ENCODE measurements at regions not wholly inside any gene's neighbourhood (a gene's known extent, or its start where the extent isn't known, plus 50 kb on each side); places are given as distances from the start of the nearest gene placed in this dataset.

DNA sequence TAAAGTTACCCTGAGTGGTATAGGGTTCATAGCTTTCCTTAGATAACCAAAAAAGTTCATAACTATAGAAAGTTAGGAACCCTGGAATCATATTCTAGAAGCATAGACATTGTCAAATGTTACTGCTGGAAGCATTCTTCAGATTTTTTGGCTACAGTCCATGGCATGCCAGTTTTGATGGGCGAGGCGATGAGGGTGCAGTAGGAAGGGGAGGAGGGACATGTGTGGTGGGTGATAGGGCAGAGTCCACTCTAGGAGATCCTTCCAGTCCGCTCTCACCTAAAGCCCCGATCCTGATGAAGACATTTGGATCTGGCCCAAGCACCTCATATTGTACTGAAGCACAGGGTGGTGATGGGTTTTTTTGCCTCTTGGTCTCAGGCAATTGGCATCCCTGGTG, 91.8 kb downstream of the HRH4 start:
- H3K36me3 Mint-ChIP-seq (ENCODE audit: low read depth): no peaks in the 10 kb centered on the region
- TF ChIP-seq CTCF (IDR thresholded peaks at IDR 0.05): no peak
- no peaks in the 10 kb centered on the region for H3K9me3 Mint-ChIP-seq
- H3K27me3 Mint-ChIP-seq (ENCODE audit: insufficient read depth): no peaks in the 10 kb centered on the region; the same call in 1 of the 2 replicates
- H3K4me3 Mint-ChIP-seq: no peak overlapping the region
- no peaks in the 10 kb centered on the region for H3K4me1 Mint-ChIP-seq (ENCODE audit: low read depth)
- no peak for DNase-seq
- no peak overlapping the region for H3K27ac Mint-ChIP-seq

- H3K36me3 Mint-ChIP-seq (ENCODE audit: low read depth): no peaks in the 10 kb centered on the region
- no peak for DNase-seq
- peaks cover 3% of the 10 kb centered on the region; the same call in 1 of the 2 replicates for H3K27me3 Mint-ChIP-seq (ENCODE audit: insufficient read depth)
- no peaks in the 10 kb centered on the region for H3K9me3 Mint-ChIP-seq
- no peaks in the 10 kb centered on the region for H3K4me1 Mint-ChIP-seq (ENCODE audit: low read depth)
- TF ChIP-seq CTCF (IDR thresholded peaks at IDR 0.05): no peak
- no peak overlapping the region for H3K4me3 Mint-ChIP-seq
- H3K27ac Mint-ChIP-seq: no peak overlapping the region
Observed at GRCh38 chr18:24553571-24554285, 93.3 kb downstream of the HRH4 start.

GRCh38 chr18:24558403-24558802, 98.0 kb downstream of the HRH4 start:
- DNase-seq: no peak
- H3K36me3 Mint-ChIP-seq (ENCODE audit: low read depth): no peaks in the 10 kb centered on the region
- TF ChIP-seq CTCF (IDR thresholded peaks at IDR 0.05): no peak
- no peaks in the 10 kb centered on the region for H3K4me1 Mint-ChIP-seq (ENCODE audit: low read depth)
- no peak overlapping the region for H3K4me3 Mint-ChIP-seq
- H3K27me3 Mint-ChIP-seq (ENCODE audit: insufficient read depth): peaks cover 8% of the 10 kb centered on the region
- H3K9me3 Mint-ChIP-seq: peaks cover 3% of the 10 kb centered on the region; the same call in 1 of the 2 replicates
- no peak overlapping the region for H3K27ac Mint-ChIP-seq

DNA sequence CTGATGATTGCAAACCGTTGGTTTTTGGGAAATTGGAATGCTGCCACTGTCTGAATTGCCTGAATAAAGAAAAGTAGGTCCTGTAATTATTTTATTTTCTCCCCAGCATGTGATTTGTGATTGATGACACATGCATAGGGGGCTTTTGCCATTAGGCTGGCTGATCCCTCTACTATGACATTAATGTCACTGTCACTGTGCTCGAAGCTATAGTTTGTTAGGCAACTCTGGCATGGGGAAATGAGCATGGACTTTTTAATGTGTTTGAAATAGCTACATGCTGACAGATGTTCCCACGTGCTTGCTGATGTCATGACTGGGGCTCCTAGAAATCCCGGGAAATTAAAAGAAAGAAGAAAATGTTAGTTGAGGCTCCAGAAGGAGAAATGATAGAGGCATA, 99.1 kb downstream of the HRH4 start:
- no peaks in the 10 kb centered on the region for H3K4me1 Mint-ChIP-seq (ENCODE audit: low read depth)
- H3K9me3 Mint-ChIP-seq: peaks cover 3% of the 10 kb centered on the region; the same call in 1 of the 2 replicates
- no peak overlapping the region for H3K27ac Mint-ChIP-seq
- no peak for DNase-seq
- H3K36me3 Mint-ChIP-seq (ENCODE audit: low read depth): no peaks in the 10 kb centered on the region
- TF ChIP-seq CTCF (IDR thresholded peaks at IDR 0.05): no peak
- peaks cover 8% of the 10 kb centered on the region for H3K27me3 Mint-ChIP-seq (ENCODE audit: insufficient read depth)
- H3K4me3 Mint-ChIP-seq: no peak overlapping the region

DNA sequence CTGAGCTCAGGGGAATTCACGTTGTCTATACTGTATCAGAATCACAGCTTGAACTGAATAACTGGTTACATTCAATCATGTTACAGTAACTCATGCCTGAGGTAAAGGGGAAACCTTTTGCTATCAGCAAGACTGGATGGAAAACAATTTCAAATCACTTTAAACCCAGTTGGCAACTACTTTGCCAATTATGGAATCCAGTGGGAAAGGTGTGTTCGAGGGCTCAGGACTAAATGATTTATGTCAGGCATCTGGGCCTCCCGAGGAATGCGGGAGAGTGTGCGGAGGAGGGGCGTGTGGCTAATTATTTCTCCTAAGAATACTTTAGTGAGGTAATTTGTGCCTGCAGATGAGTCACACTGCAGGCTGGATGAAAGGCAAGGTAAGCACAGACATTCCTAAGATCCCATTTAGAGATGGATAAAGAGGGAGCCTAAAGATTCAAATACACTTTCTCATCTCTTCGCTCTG, 100.1 kb downstream of the HRH4 start:
- no peak for TF ChIP-seq CTCF (IDR thresholded peaks at IDR 0.05)
- no peak overlapping the region for H3K4me3 Mint-ChIP-seq
- H3K4me1 Mint-ChIP-seq (ENCODE audit: low read depth): no peaks in the 10 kb centered on the region
- H3K9me3 Mint-ChIP-seq: peaks cover 3% of the 10 kb centered on the region; the same call in 1 of the 2 replicates
- H3K27me3 Mint-ChIP-seq (ENCODE audit: insufficient read depth): peaks cover 8% of the 10 kb centered on the region
- H3K27ac Mint-ChIP-seq: no peak overlapping the region
- no peak for DNase-seq
- H3K36me3 Mint-ChIP-seq (ENCODE audit: low read depth): no peaks in the 10 kb centered on the region

Data from HFFc6 (cell line).